COLO668 (cell line): ENCODE measurements at regions not wholly inside any gene's neighbourhood (a gene's known extent, or its start where the extent isn't known, plus 50 kb on each side); places are given as distances from the start of the nearest gene placed in this dataset.
"Not testable (repeated sequence)": the region's sequence is repeated elsewhere in the genome, so short reads cannot be mapped to it uniquely, and the experiment has no call there.

Experiments
- DNase-seq: peaks from one replicate; lab custom pipeline; 2025; ENCODE audit not compliant: unreplicated experiment; lab: John Stamatoyannopoulos, UW

- DNase-seq: no peak
Observed at GRCh38 chr6:81371930-81372329, 380.6 kb downstream of the TENT5A start.

GRCh38 chr6:81366972-81367371, 385.5 kb downstream of the TENT5A start:
- DNase-seq: no peak

GRCh38 chr6:81362246-81362645, 390.2 kb downstream of the TENT5A start:
- no peak for DNase-seq

GRCh38 chr6:81353262-81353661, 399.2 kb downstream of the TENT5A start:
- DNase-seq: no peak

GRCh38 chr6:81344026-81344425, 408.5 kb downstream of the TENT5A start:
- DNase-seq: not testable (repeated sequence)

GRCh38 chr6:81340946-81341345, 411.5 kb downstream of the TENT5A start:
- DNase-seq: no peak

GRCh38 chr6:81331526-81331925, 421.0 kb downstream of the TENT5A start:
- DNase-seq: no peak

- no peak for DNase-seq
Observed at GRCh38 chr6:81328700-81329099, 423.8 kb downstream of the TENT5A start.

GRCh38 chr6:81326881-81327561, 425.5 kb downstream of the TENT5A start:
- no peak for DNase-seq

- no peak for DNase-seq
Observed at GRCh38 chr6:81309811-81310210, 442.7 kb downstream of the TENT5A start.

GRCh38 chr6:81308577-81309279, 443.8 kb downstream of the TENT5A start:
- no peak for DNase-seq

GRCh38 chr6:81307651-81308214, 444.7 kb downstream of the TENT5A start:
- no peak for DNase-seq

GRCh38 chr6:81304466-81304865, 448.0 kb downstream of the TENT5A start:
- DNase-seq: no peak

GRCh38 chr6:81300961-81301360, 451.5 kb downstream of the TENT5A start:
- no peak for DNase-seq

- no peak for DNase-seq
Observed at GRCh38 chr6:81298751-81299150, 453.7 kb downstream of the TENT5A start.

GRCh38 chr6:81295310-81295709, 457.2 kb downstream of the TENT5A start:
- no peak for DNase-seq

- DNase-seq: no peak
Observed at GRCh38 chr6:81293896-81294295, 458.6 kb downstream of the TENT5A start.

- DNase-seq: no peak
Observed at GRCh38 chr6:81289229-81289628, 463.3 kb downstream of the TENT5A start.

- DNase-seq: no peak
Observed at GRCh38 chr6:81265106-81265505, 487.4 kb downstream of the TENT5A start.

- DNase-seq: no peak
Observed at GRCh38 chr6:81263531-81264168, 488.8 kb downstream of the TENT5A start.

- DNase-seq: no peak
Observed at GRCh38 chr6:81262656-81263055, 489.8 kb downstream of the TENT5A start.

- DNase-seq: not testable (repeated sequence)
Observed at GRCh38 chr6:81256223-81256622, 496.3 kb downstream of the TENT5A start.
